ENCODE measurements at regions not wholly inside any gene's neighbourhood (a gene's known extent, or its start where the extent isn't known, plus 50 kb on each side); places are given as distances from the start of the nearest gene placed in this dataset.
A peak's percentile ranks its signal among the peaks of the same experiment; 100 is the strongest.

DNA sequence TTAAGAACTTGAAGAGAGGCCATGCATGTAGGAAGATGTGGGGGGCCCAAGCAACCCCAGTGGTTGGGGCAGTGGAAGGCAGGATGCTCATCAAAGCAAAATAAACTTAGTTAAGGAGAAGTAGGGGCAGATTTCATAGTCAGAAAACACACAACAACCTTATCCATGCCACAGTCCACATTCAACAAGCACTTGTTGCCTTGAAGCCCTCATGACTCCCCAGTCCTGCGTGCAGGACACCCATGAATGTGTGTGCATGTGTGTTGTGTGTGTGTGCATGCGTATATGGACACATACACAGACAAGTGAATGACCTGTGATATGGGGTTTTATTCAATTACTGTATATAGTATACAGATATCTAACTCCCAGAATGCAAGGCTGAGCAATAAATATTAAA is 186.9 kb downstream of the PSMG1 start:
- H3K36me3 ChIP-seq (ENCODE audit: control insufficient read depth, insufficient read depth, low read length): no peaks in the 10 kb centered on the region
- no peak overlapping the region for H3K4me2 ChIP-seq (ENCODE audit: low read depth, low read length)
- H2BK5ac ChIP-seq (ENCODE audit: low read depth, low read length, poor library complexity, severe bottlenecking): no peak overlapping the region
- no peak overlapping the region for H2BK120ac ChIP-seq (ENCODE audit: low read depth, low read length)
- CTCF ChIA-PET: no interaction called here
- H4K8ac ChIP-seq (ENCODE audit: low read depth in 2 of 2, low read length in 2 of 2): no peak overlapping the region
- H3K14ac ChIP-seq (replicated peaks; ENCODE audit: low read depth, low read length): 0 out of 2 replicates have a peak overlapping the region, but pooled peaks have one; percentile 47
- POLR2A ChIA-PET (ENCODE audit: unreplicated experiment): no interaction called here
- no peaks in the 10 kb centered on the region for H3K9me3 ChIP-seq (ENCODE audit: control insufficient read depth, insufficient read depth, low read length)
- no peak overlapping the region for H4K5ac ChIP-seq (ENCODE audit: low read depth, low read length)
- dilution Hi-C loops (cut with HindIII; ENCODE audit: low sequenced_read_pairs, unreplicated experiment) (no loop called here), in situ Hi-C loops (cut with MboI; ENCODE audit: low sequenced_read_pairs) (no loop called here), intact Hi-C loops (cut with micrococcal nuclease) (no loop called here)
- H3K27ac ChIP-seq (ENCODE audit: insufficient read depth, low read length): no peak overlapping the region
- BruUV-seq (replicated peaks): no TSS peak
- H2AK5ac ChIP-seq (ENCODE audit: low read depth, low read length): peak overlapping the region; percentile 69; the same call in 1 of the 2 replicates
- 0 out of 3 replicates have a peak overlapping the region, but pooled peaks have one; percentile 21 for H2BK15ac ChIP-seq (ENCODE audit: low read depth, low read length)
- no peaks in the 10 kb centered on the region for H4K20me1 ChIP-seq (ENCODE audit: insufficient read depth, low read length)
- H3K9me1 ChIP-seq (ENCODE audit: insufficient read depth, low read length): peaks cover 28% of the 10 kb centered on the region
- peak overlapping the region; percentile 44; the same call in 1 of the 2 replicates for H2BK20ac ChIP-seq (ENCODE audit: low read depth, low read length)
- ATAC-seq (ENCODE audit: low read depth) (no peak), DNase-seq (no peak)
- H3K79me1 ChIP-seq (ENCODE audit: low read depth in 1 of 2, low read length in 2 of 2): no peaks in the 10 kb centered on the region
- H3K4ac ChIP-seq (ENCODE audit: low read depth, low read length): peak overlapping the region; percentile 31; the same call in 1 of the 2 replicates
- no peak overlapping the region for H3K4me3 ChIP-seq (ENCODE audit: insufficient read depth, low read depth, low read length)
- H3K56ac ChIP-seq (ENCODE audit: extremely low read depth, insufficient read depth, low read length): no peak overlapping the region
- no peak for TF ChIP-seq USF2 (IDR thresholded peaks at IDR 0.05; ENCODE audit: low read depth, low read length)
- TF ChIP-seq SMC3 (IDR thresholded peaks at IDR 0.05; ENCODE audit: low read depth, low read length): no peak
- TF ChIP-seq RAD21 (IDR thresholded peaks at IDR 0.05; ENCODE audit: low read length): no peak
- peaks cover 28% of the 10 kb centered on the region for H3K4me1 ChIP-seq (ENCODE audit: control insufficient read depth, insufficient read depth, low read length)
- no CpG with 5 or more reads among the region's 2 CpGs for WGBS, 2 experiments (ENCODE audit: extremely low coverage in 2 of 2, insufficient read length in 1 of 2)
- H3K27me3 ChIP-seq (ENCODE audit: control insufficient read depth, insufficient read depth, low read length): no peaks in the 10 kb centered on the region
- no peak overlapping the region for H2AFZ ChIP-seq (replicated peaks; ENCODE audit: low read length, poor library complexity)
- no peak overlapping the region for H3K9ac ChIP-seq (ENCODE audit: low read depth, low read length)
- no peak overlapping the region for H4K91ac ChIP-seq (ENCODE audit: insufficient read depth, low read depth, low read length)
- H3K23ac ChIP-seq (ENCODE audit: low read depth, low read length): no peak overlapping the region
- H3K18ac ChIP-seq (ENCODE audit: low read depth, low read length): no peak overlapping the region
- H2AK9ac ChIP-seq (replicated peaks; ENCODE audit: low read depth, low read length, poor library complexity): no peak overlapping the region
